ENCODE measurements at regions not wholly inside any gene's neighbourhood (a gene's known extent, or its start where the extent isn't known, plus 50 kb on each side); places are given as distances from the start of the nearest gene placed in this dataset.
A peak's percentile ranks its signal among the peaks of the same experiment; 100 is the strongest.

GRCh38 chr13:26929971-26930730, 169.6 kb upstream of the GPR12 start:
- ATAC-seq: peak; percentile 63

DNA sequence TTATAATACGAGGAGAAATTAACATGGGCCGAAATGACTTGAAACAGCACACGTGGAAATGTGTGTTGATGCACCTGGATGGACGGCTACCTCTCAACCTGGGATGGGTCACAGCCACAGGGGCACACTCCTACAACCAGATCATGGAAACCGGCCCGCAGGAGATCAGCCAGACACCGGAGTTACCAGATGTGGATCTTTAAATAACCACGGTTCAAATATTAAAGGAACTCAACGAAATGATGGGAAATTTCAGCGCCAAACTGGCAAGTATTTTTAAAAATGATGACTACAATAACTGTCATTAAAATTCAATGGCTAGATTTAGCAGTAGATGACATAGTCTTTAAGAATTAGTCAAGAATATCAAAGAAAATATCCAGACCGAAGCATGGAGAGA, 166.9 kb upstream of the GPR12 start:
- no peak for ATAC-seq

DNA sequence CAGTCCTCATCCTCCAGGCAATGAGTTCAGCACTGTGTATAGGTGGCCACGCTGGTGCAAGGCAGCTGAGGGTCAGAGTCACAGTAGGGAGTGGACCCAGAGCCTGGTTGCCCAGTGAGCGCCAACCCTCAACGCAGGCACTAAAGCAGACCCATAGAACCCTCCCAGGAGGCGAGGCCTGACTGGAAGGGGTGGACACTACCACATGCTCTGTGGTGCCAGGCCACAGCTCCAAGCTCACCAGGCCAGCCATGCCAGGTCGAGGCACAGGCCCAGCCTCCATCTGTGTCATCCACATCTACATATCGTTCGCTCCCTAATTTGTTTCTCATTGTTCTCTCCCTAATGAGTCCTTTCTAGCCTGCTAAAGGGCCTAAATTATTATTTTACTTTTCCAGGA, 165.8 kb upstream of the GPR12 start:
- ATAC-seq: no peak

DNA sequence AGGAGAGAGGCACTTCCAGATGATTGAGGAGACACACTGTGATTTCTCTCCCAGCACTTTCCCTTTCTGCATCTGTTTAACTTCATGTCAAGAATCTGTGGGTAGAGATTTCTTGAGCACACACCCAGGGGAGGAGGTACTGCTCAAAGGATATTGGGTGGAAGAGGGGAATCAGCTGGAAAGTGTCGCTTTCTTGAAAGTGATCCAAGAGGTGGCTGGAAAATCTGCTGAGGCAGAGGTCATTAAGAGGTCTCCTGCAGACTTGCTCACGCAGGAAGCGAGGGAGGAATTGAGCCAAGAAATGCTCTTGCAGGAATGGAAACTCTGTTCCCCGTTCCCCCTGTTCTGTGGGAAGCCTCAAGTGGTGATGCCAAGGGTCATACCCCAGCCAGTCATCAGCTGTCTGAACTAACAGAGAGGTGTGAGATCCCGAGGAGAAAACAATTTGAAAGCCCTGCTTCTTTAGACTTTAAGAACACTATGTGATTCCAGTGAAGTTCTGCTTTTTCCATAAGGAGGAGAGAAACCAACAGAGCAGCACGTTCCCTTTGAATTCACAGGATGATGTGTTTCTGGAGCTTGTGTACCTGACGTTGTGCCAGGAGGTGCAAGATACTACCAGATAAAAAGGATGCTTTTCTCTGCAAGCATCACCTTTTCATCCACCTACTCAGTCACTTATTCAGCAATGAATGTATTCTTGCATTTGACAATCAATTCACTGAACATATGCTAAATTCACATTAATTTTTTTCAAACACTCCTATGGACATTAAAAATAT, 163.4 kb upstream of the GPR12 start:
- no peak for ATAC-seq

GRCh38 chr13:26921918-26922317, 161.3 kb upstream of the GPR12 start:
- no peak for ATAC-seq

GRCh38 chr13:26920614-26921355, 160.2 kb upstream of the GPR12 start:
- no peak for ATAC-seq

GRCh38 chr13:26919732-26920131, 159.1 kb upstream of the GPR12 start:
- no peak for ATAC-seq

DNA sequence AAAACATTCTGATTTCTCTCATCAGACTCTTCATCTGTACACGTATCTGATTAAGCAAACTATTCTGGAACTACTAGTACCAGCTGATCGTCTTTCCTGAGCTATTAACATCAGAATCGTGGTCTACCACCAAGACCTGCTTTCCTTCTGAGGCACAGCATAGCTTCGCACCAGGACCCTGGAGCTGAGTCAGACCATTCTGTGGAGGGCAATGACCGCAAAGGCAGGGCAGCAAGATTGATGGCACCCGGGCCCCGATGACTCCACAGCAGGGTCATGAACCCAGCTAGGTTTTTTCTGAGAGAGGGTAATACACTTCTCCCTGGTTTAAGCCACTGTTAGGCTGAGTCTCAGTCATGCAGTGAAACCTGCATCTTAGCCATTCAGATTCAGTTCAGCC, 158.7 kb upstream of the GPR12 start:
- no peak for ATAC-seq

GRCh38 chr13:26914624-26915023, 154.0 kb upstream of the GPR12 start:
- ATAC-seq: peak; percentile 38

DNA sequence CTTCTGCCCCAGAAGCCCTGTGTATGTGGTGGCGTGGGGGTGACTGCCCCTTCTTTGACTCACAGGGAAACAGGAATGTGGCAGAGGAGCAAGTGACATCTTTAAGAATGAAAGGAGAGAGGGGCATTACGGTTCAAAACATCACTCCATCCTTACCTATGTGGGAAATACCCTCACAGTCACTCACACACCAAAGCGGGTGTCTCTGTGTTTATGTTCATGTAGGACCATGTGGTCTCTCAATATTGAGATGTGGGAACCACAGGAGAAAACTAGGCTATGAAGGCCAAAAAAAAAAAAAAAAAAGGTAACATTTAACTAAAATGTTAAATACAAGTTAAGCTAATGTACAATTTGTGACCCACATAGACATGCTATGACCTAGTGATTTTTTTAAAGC, 153.6 kb upstream of the GPR12 start:
- no peak for ATAC-seq

GRCh38 chr13:26910754-26911465, 150.3 kb upstream of the GPR12 start:
- ATAC-seq: no peak

- ATAC-seq: no peak
Observed at GRCh38 chr13:26909477-26909876, 148.9 kb upstream of the GPR12 start.

- no peak for ATAC-seq
Observed at GRCh38 chr13:26908126-26908525, 147.5 kb upstream of the GPR12 start.

GRCh38 chr13:26899202-26899601, 138.6 kb upstream of the GPR12 start:
- ATAC-seq: no peak

DNA sequence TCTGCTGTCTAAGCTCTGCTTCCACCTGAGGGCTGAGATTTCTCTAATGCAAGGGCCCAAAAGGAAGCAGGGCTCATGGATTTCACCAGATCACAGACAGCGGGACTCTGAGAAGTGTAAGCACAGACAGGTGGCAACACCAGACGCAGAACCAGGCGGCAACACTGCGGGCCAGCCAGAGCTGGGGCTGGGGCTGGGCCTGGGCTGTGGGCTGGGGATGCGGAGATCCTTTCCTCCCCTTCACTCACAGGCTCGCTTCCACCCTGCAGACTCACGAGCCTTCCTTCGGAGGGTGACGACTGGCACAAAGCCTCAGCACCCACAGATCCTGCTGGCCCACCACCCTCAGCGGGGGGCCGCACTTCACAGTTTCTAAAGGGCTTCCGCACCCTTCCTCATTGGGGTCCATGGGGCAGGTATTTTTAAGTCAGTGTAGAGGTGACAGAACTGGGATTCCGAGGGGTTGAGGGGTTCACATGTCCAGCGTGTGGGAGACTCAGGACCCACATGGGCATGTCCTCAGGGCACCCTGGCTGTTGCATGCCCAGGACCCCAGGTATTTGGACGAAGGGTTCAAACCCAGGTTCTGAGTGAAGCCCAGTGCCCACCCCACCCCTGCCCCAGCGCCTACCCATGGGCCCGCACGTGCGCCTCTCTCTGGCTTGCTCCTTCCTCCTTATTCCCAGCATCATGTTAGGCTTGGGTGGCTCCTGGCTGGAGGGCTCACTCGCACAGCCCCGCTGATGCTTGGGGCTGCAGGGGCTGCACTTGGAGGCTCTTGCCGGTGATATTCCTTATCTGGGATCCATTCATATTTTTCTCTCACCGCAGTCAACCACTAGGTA, 137.3 kb upstream of the GPR12 start:
- ATAC-seq: no peak

DNA sequence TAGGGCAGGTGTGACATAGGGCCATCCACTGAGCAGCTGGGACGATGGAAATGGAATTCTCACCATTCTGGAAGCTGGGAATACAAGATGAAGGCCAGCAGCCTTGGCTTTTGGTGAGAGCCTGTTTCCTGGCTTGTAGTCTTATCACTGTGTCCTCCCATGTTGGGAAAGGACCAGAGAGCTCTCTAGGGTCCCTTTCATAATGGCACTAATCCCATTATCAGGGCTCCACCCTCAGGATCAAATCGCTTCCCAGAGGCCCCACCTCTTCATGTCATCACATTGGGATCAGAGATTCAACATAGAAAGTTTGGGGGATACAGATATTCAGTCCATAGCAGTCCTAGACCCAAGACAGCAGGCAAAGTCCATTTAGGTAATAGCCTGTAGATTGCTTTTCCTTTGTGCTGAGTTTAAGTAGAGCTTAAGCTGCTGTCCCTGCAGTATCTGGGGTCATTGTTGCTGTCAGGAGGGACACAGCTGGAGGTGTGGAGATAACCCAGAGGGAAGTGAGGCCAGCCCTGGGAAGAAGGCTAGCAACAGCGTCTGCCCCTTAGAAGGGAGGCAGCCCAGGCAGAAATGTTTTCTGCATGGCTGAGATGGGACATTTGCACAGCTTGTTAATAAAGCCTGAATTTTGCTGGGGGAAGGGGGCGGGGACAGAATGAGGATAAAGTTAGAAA, 136.5 kb upstream of the GPR12 start:
- ATAC-seq: no peak

DNA sequence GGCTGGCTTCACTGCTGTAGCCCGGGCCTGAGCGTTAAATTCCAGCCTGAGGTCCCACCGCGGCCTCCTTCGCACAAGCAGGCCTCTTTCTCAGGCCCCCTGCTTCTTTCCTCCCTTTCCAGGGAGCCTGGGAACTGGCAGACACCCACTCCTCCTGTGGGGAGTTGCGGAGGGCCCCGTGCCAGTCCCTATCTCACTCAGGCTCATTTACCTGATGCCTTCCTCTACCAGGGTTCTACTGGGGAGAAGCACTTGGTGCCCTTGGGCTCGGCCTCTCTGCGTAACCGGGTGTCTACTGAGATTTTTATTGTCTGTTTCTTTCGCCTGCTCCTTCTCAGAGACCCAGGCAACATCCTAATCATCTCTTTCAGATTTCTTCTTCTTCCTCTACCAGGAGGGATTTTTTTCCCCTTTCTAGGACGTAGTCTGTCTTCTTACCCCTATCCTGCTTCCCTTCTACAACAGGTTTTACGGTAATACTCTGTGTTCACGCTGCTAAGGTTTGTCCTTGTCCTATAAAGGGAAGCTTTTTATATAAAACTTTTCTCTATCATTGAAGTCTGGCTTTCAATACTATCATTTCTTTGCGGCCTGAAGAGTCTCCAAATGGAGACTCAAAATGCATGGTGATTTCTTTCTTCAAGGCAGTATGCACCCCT, 135.4 kb upstream of the GPR12 start:
- ATAC-seq: no peak

DNA sequence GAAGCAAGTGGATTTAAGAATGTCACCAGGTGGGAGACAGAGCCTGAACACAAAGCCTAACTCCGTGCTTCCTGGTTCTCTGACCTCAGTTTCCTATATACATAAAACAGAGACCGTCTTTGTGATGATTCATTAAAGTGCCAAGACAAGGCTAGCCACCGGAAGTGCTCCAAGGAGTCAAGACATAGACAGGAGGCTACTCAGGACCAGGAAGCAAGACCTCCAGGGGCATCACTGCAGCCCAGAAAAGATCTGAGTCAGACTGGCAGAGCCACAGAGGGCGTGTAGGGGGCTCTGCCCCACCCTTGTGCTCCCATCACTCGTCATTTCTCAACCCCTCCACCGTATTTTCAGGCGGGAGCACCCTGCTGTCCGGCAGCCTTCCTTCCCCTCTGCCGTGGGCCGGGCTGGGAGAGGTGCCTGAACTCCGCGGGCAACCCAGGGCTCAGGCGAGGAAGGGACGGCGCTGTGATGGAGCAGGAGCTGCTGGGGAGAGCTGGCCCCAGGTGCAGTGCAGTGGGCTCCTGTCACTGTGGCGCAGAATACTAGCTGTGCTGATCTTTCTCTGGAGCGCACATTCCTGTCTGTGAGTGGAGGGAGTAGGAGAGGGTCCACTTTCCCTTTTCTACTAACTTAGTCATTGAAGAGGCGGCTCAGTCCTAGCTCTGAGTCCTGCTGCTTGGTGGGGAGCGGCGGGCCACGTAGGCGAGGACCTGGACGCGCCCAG, 134.7 kb upstream of the GPR12 start:
- ATAC-seq: no peak

DNA sequence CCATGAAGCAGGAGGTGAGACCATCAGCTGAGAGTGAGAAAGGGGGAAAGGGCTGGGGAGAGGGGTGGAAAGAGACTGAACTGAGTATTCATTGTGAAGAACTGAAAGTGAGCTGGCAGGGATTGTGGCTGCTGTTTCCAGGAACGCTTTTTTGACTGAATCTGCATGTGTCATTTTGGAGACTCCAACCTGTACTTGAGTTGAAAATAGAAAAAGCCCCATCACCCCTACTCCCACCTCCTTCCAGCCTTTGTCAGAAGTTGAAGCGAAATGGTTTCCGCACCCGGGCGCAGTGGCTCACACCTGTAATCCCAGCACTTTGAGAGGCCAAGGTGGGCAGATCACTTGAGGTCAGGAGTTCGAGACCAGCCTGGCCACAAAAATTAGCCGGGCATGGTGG, 128.0 kb upstream of the GPR12 start:
- no peak for ATAC-seq

DNA sequence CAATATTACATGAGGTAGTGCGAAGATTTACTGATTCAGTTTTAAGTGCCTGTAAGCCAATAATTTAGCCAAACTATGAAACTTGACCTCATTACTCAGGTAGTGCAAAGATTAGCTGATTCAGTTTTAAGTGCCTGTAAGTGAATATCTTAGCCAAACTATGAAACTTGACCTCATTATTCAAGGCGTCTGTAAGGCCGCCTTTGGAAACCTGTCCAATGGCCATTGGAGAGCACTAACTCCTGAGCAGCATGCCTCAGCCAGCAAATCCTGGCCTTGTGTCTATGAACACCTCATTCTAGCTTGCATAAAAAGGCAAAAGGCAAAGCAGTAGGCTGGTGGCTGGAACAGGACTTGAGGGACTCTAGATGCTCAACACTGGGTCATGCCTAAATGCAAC, 127.0 kb upstream of the GPR12 start:
- ATAC-seq: no peak

Data from esophagus mucosa (tissue), 1 donor.